ENCODE measurements at regions not wholly inside any gene's neighbourhood (a gene's known extent, or its start where the extent isn't known, plus 50 kb on each side); places are given as distances from the start of the nearest gene placed in this dataset.

GRCh38 chr12:43094886-43095575, 457.0 kb downstream of the ADAMTS20 start:
- no peak for DNase-seq

- DNase-seq = no peak
Measured at GRCh38 chr12:43090981-43091380, 461.0 kb downstream of the ADAMTS20 start.

GRCh38 chr12:43087195-43088091, 464.6 kb downstream of the ADAMTS20 start:
- no peak for DNase-seq

- no peak for DNase-seq
Measured at GRCh38 chr12:43079476-43079875, 472.5 kb downstream of the ADAMTS20 start.

GRCh38 chr12:43078976-43079375, 473.0 kb downstream of the ADAMTS20 start:
- DNase-seq = no peak

GRCh38 chr12:43072431-43072830, 479.6 kb downstream of the ADAMTS20 start:
- no peak for DNase-seq

- DNase-seq = no peak
Measured at GRCh38 chr12:43069768-43070221, 480.2 kb upstream of the PRICKLE1 start.

GRCh38 chr12:43066471-43066870, 476.9 kb upstream of the PRICKLE1 start:
- no peak for DNase-seq

- DNase-seq = no peak
Measured at GRCh38 chr12:43063650-43064049, 474.1 kb upstream of the PRICKLE1 start.

- no peak for DNase-seq
Measured at GRCh38 chr12:43062201-43062895, 472.8 kb upstream of the PRICKLE1 start.

GRCh38 chr12:43060742-43061141, 471.2 kb upstream of the PRICKLE1 start:
- DNase-seq = no peak

- no peak for DNase-seq
Measured at GRCh38 chr12:43058616-43059015, 469.1 kb upstream of the PRICKLE1 start.

GRCh38 chr12:43057566-43057965, 468.0 kb upstream of the PRICKLE1 start:
- no peak for DNase-seq

GRCh38 chr12:43054085-43054484, 464.5 kb upstream of the PRICKLE1 start:
- no peak for DNase-seq

GRCh38 chr12:43052441-43052840, 462.9 kb upstream of the PRICKLE1 start:
- DNase-seq = no peak

GRCh38 chr12:43044241-43044640, 454.7 kb upstream of the PRICKLE1 start:
- no peak for DNase-seq

- no peak for DNase-seq
Measured at GRCh38 chr12:43038991-43039390, 449.4 kb upstream of the PRICKLE1 start.

GRCh38 chr12:43029971-43030370, 440.4 kb upstream of the PRICKLE1 start:
- no peak for DNase-seq

- no peak for DNase-seq
Measured at GRCh38 chr12:43028826-43029225, 439.3 kb upstream of the PRICKLE1 start.

- DNase-seq = no peak
Measured at GRCh38 chr12:43022838-43023237, 433.3 kb upstream of the PRICKLE1 start.

GRCh38 chr12:43015090-43015737, 425.7 kb upstream of the PRICKLE1 start:
- DNase-seq = no peak

- DNase-seq = no peak
Measured at GRCh38 chr12:43011383-43011926, 421.9 kb upstream of the PRICKLE1 start.

- DNase-seq = no peak
Measured at GRCh38 chr12:43009846-43010240, 420.3 kb upstream of the PRICKLE1 start.
